GM18870 (cell line): ENCODE measurements at regions not wholly inside any gene's neighbourhood (a gene's known extent, or its start where the extent isn't known, plus 50 kb on each side); places are given as distances from the start of the nearest gene placed in this dataset.
"Not testable (repeated sequence)": the region's sequence is repeated elsewhere in the genome, so short reads cannot be mapped to it uniquely, and the experiment has no call there.

Source experiments
- ATAC-seq: cut with Tn5 transposase; IDR thresholded peaks from one replicate; pipeline ENCODE4 v1.9.1; 2021; ENCODE audit warnings: moderate library complexity; ENCODE audit not compliant: unreplicated experiment

DNA sequence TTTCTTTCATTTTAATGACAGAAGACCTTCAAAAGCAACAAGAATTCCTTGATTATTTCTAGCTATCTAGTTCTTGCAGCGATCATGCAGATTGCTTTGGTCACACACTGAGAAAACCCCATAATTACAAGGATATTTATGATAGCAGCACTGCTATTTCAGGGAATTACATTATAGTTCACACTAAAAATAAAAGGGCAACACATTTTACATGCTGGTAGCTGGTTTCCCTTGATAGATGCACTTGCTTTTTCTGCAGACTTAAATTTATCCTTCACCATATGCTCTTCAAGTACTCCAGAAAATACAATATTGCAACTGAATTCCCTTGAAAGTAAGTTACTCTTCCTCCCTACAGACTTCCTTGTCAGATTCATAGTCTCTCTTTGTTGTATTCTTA lies 751.1 kb downstream of the CCDC85A start:
- ATAC-seq = no peak

DNA sequence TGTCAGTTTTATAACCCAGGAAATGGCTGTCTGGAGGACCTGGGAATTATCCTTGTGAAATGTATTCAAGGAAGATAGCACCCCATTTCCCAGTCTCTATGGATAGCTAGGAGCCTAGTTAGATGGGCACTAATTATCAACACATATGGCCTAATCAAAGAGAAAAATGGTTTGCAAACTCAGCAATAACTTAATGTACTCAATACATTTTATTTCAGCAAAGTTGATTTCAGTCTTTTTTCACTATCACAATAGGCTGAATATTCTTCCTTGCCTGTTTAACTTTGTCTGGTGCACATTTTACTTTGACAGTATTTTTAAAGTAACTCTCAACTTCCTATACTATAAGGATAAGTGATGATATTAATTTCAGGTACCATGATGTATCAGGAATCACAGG lies 756.3 kb downstream of the CCDC85A start:
- no peak for ATAC-seq

DNA sequence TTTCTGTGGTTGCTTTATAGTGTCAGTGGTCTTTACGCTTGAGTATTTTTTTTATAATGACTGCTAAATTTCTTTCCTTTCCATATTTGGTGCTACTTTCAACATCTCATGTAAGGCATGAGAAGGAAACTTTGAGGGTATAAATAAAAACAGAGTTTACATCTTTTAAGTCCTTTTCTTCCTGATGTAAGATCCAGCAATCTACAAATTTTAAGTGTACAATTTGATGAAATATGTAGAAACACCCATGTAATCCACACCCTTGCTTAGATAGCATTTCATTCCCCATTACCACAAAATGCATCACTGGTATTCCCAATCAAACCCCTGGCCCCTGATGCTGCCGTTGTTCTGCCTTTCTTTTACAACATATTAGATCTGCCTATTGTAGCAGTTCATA lies 769.1 kb downstream of the CCDC85A start:
- no peak for ATAC-seq

DNA sequence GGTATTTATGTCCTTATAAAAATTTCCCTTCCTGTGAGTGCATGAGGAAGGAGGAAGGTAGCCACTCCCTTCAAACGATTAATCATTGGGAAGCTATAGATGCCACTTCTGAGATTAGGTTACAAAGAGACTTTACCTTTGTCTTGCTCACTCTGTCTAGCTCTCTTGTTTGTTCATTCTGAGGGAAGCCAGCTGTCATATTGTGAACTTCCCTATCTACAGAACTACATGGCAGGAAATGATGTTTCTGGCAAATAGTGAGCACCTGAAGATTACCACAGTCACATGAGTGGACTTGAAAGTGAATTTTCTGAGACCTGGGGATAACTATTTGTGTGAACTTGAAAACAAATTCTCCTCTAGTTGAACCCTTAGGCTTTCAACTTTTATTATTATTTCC lies 776.8 kb downstream of the CCDC85A start:
- no peak for ATAC-seq

DNA sequence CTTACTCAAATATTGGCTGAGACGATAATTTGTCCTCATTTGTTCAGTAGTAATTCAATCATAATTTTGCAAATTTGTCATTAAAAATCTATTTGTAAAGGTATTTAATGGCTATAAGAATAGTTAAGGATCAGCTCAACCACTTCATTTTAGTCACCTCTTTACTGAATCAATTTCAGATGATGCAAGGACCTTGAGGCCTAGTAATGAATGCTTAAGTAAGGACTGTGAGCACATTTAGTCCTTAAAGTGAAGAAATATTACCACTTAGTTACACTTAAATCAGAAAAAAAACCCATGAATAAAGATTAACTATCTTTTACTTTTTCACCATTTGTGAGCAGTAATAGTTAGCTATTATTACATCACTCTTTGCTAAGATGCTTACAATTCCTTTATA lies 778.9 kb downstream of the CCDC85A start:
- ATAC-seq = no peak

DNA sequence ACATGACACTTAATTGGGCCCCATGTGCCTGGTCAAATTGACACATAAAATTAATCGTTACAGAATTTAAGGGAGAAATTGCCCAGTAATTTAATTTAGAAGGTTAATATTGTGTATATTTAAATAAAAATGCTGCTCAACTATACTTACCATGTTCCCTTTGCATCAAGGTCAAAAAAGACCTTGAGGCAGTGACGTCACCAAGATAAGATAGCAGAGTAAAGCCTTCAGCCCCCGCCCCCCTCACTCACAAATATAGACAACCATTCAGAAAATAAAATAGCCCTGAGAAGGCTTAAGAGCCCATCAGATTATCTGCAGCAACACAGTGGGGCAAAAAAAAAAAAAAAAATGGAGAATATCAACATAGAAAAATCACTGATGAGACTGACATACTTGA lies 785.7 kb downstream of the CCDC85A start:
- ATAC-seq = no peak

DNA sequence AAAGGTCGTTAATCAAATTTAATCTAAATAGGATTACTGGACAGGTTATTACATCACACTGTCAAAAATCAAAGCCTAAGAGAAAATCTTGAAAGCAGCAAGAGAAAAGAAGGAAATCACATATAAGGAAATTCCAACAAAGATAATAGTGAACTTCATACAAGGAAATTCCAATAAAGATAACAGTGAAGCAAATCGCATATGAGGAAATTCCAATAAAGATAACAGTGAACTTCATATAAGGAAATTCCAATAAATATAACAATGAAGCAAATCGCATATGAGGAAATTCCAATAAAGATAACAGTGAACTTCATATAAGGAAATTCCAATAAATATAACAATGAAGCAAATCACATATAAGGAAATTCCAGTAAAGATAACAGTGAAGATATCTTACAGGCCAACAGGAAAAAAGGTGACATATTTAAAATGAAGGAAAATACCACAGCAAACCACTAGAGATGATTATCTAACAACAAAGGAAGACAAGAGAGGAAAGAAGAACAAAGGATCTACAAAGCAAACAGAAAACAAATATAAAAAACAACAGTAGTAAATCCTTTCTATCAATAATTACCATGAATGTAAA lies 787.7 kb downstream of the CCDC85A start:
- ATAC-seq = no peak

DNA sequence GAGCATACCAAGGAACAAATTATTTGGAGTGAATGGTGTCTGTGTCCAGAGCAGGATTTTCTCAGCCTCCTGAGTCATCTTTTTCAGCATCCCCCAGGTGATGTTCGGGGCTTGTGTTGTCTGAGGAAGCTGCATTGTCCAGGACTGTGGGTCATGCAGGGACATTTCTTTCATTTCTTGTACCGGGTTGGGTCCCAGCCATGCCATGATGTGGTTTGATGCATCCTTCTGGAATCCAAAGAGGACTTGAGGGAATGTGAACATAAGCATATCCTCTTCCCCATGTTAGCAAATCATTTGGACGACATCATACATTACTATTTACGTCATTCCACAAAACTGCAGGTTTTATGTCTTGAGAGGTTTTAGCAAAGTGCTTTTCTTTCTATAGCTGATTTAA lies 797.8 kb downstream of the CCDC85A start:
- ATAC-seq = no peak

DNA sequence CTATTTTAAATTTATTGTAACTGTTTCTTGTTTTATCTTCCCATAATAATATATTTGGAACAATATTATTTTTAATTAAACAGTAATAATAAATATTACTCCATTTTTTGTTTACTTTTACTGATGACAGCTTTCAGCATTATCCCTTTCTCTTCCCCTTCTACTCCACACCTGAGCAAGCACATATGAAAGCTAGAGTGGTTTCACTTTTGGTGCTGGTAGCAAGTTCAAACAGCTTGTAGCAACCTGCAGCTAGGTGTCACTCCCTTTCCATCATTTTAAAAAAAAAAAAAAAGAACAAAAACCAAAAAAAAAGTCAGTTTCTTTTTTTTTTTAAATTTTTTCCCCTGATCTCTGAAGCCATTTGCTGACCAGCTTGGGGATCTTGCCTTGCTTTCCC lies 801.8 kb downstream of the CCDC85A start:
- ATAC-seq = no peak

DNA sequence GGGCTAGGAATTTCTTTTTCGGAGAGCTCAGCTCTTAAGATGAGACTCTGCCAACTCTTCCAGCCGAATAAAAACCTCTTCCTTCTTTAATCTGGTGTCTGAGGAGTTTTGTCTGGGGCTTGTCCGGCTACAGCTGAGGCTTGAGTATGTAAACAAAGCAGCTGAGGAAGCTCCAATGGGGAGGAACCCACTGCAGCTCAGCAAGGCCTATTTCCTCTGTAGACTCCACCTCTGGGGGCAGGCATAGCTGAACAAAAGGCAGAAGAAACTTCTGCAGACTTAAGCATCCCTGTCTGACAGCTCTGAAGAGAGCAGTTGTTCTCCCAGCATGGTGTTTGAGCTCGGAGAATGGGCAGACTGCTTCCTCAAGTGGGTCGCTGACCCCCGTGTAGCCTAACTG lies 838.7 kb downstream of the CCDC85A start:
- ATAC-seq = no peak

DNA sequence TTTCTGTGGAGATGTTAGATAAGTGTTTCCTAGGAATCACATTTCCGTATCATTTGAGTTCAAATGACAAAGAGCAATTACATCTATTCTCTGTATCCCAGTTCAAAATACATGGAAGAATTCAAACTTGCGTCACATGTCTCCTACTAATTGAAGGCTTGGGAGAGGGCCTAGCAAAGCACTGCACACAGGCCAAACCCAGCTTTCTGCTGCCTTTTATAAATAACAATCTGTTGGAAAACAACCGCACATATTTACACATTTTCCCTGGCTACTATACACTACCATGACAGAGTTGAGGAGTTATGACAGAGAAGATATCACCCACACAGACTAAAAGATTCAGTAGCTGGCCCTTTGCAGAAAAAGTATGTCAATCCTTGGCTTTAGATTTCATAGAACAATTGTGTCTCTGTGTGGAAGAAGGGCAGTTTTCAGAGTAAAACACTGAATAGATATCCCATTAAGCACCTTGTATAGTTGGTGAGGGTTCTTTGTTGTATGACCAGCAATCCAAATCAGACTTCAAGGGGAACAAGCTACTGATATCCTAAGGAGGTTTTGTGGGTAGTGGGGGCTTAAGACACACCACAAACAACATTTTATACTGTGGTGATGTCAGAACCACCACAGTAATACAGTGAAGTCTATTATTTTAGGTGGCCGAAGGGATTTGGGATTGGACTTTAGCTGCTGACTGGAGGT lies 861.3 kb downstream of the CCDC85A start:
- no peak for ATAC-seq

DNA sequence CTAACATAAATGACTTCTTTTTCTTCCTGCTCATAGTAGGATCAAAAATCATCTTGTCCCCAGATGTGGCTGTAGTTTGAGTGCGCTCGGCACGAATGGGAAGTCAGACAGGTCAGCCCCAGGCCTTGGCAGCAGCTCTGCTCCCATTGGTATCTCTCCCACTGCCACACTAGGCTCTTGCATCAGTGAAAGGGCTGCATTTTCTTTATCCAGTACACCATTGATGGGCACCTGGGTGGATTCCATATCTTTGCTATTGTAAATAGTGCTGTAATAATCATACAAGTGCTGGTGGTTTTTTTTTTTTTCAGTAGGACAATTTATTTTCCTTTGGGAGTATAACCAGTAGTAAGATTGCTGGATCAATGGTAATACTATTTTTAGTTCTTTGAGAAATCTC lies 865.5 kb downstream of the CCDC85A start:
- ATAC-seq = no peak

DNA sequence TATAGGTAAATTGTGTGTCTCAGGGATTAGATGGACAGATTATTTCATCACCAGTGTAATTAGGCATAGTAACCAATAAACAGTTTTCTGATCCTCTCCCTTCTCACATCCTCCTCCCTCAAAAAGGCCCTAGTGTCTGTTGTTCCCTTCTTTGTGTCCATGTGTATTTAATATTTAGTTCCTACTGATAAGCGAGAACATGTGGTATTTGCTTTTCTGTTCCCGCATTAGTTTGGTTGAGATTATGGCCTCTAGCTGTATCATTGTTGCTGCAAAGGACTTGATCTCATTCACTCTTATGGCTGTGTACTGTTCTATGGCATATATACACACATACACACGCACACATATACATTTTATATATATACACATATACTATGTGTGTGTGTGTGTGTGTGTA lies 866.2 kb downstream of the CCDC85A start:
- no peak for ATAC-seq

DNA sequence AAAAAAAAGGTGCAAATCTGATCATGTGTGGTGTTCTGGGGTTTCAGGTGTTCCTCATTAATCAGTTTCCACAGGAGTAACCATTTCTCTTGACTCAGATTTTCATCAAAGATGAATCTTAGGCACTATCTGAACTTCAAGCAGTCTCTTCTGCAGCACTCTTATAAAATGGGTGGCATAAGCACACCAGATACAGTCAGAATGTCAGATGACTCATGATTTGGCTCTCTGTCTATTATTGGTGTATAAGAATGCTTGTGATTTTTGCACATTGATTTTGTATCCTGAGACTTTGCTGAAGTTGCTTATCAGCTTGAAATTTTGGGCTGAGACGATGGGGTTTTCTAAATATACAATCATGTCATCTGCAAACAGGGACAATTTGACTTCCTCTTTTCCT lies 882.5 kb downstream of the CCDC85A start:
- not testable (repeated sequence) for ATAC-seq

DNA sequence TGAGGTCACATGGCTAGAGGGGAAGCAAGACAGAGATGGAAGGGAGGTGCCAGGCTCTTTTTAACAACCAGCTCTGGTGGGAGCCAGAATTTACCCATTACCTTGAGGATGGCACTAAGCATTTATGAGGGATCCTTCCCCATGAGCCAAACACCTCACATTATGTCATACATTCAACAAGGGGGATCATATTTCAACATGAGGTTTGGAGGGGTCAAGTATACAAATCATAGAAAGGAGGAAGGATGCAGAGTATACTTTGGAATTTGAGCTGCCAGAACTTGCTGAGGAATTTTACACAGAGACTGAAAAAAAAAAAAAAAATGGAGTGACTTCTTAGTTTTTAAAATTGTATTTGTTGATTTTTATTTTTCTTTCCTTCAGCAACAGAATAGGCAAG lies 891.4 kb downstream of the CCDC85A start:
- ATAC-seq = no peak

DNA sequence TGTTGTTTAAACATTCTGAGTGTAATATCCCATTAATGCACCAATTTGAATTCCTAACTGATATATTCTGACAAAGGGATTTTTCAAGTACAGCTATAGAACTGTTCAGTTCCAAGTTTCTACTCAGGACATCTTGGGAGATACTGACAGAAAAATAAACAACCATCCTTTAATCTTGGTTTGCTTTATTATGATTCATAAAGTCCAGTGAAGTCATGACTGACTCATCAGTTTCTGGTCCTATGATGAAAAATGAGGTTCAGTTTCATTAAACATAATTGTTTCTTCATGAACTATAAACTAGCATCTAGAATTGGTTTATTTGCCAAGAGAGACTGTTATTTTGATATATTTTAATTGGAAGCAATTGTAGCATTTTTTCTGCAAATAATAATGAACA lies 896.2 kb downstream of the CCDC85A start:
- ATAC-seq = no peak

DNA sequence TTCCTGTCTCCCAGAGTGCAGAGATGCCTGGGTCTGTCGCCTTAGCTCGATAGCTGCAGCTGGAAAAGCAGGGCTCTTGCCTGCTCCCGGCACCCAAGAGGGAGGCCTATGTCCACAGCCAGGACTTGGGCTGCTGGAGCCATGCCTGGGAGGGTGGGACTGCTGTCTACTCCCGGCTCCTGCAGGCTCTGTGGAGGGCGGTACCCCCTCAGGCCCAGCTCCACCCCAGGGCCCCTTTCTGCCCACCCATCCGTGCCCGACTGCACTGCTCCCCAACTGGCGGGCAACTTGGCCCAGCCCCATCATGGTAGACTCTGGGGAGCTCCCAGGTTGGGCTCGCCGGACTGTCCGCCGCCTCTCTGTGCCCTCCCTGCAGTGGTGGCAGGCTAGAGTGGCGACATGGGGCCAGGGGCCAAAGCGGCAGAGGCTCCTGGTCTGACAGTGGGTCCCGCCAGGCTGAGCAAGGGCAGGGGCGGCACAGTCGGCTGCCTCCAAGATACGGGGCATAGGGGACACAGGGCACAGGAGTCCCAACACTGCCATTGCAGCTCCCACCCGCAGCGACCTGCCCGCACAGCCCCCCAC lies 901.0 kb downstream of the CCDC85A start:
- ATAC-seq = no peak

DNA sequence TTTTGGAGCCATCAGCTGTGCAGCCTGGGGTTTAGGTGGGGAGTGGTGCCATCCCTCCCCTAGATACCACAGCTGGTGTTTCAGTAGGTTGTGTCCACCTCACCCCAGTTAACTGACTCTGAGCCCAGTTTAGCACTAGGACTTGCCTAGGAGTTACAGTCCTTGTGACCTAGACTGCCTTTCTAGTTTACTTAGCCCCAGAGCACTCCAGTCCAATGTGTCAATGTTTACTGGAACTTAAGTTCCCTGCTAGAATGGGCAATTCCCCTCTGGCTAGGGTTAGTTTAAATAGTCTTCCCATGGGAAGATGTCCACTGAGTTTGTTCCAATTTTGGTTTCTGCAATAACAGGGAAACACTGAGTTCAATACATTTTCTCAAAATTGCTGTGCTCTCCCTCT lies 909.2 kb downstream of the CCDC85A start:
- ATAC-seq = no peak

DNA sequence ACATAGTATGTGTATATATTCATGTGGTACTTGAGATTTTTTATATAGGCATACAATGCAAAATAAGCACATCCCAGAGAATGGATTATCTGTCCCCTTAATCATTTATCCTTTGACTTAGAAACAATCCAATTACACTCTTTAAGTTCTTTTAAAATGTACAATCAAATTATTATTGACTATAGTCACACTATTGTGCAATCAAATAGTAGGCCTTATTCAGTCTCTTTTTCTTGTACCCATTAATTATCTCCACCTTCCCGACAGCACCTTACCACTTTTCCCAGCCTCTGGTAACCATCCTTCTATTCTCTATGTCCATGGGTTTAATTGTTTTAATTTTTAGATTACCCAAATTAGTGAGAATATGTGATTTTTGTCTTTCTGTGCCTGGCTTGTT lies 914.1 kb downstream of the CCDC85A start:
- no peak for ATAC-seq

DNA sequence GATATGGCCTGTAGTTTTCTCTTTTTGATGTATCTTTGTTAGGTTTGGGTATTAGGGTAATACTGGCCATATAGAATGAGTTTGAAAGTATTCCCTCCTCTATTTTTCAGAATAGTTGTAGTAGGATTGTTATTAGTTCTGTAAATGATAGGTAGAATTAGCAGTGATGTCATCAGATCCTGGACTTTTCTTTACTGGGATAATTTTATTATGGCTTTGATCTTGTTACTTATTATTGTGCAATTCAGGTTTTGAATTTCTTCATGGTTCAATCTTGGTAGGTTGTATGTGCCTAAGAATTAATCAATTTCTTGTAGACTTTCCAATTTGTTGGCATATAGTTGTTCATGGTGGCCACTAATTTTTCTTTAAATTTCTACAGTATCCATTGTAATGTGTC lies 916.6 kb downstream of the CCDC85A start:
- ATAC-seq = no peak

DNA sequence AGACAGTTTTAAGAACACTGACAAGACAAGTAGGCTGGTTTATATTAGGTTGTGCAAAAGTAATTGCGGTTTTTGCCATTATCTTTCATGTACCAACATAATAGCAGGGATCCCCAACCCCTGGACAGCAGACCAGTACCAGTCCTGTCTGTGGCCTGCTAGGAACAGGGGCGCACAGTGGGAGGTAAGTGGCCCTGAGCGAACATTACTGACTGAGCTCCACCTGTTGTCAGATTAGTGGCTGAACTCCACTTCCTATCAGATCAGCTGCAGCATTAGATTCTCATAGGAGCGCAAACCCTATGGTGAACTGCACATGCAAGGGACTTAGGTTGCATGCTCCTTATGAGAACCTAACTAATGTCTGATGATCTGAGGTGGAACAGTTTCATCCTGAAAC lies 921.9 kb downstream of the CCDC85A start:
- no peak for ATAC-seq

DNA sequence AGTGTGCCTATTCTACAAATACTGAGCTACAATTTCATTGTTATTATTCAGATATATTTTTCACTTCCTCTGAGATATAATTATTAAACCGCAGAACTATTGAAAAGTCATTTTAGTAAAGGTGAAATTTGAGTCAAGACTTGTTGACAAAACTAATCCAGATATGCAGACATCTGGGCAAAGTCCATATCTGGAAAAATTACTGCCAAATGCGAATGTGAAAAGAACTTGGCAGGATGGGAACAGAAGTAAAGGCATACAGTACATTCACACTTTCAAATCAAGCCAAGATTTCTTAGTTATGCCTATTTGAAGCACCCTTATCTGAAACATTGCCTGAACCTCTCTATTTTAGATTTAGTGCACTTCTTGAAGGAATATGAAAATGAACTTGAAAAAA lies 923.6 kb downstream of the CCDC85A start:
- ATAC-seq = no peak

DNA sequence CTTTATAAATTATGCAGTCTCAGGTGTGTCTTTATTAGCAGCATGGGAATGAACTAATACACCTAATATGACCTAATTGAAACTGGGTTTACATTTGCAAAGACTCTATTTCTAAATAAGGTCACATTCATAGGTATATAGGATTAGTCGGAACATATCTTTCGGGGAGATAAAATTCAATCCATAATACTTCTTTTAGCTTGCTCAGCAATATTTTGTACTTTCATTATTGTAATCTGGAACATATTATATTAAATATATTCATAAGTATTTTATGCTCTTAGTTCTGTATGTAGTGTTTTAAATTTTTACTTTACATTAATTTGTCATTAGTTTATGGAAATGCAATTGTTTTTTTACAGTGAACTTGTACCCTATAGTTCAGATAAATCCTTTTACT lies 927.7 kb downstream of the CCDC85A start:
- ATAC-seq = no peak
